Suprapubic skin (tissue), 2 donors: ENCODE measurements at regions not wholly inside any gene's neighbourhood (a gene's known extent, or its start where the extent isn't known, plus 50 kb on each side); places are given as distances from the start of the nearest gene placed in this dataset.

Source experiments
- EP300 ChIP-seq: sonication (generic); formaldehyde crosslinking; IDR thresholded peaks from one replicate; pipeline ENCODE4 v1.6.1; 2017; ENCODE audit warnings: antibody characterized with exemption
- POLR2A ChIP-seq, 2 donors: fragments of 450-650 bp; IDR thresholded peaks; one replicate each; pipeline ENCODE4 v1.6.1; 2017; ENCODE audit warnings: antibody characterized with exemption in 2 of 2, mild to moderate bottlenecking in 2 of 2, moderate library complexity in 2 of 2

DNA sequence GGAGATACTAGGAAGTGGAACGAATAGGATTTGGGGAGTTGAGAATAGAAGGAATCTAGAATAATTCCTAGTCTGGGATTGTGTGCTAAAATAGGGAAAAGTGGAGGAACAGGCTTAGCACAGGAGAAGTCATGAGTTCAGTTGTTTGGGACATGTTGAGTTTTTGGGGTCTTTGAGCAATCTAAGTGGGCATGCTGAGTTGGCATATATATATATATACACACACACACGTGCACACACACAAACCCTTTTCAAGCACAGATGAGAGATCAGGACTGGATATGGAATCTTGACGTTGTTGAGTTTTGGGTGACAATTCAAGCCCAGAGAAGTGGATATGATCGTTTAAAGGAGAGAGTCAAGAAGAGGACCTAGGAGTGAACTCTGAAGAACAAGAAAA, 168.2 kb upstream of the CHST9 start:
- TF ChIP-seq POLR2A (IDR thresholded peaks at IDR 0.05) (no peak), EP300 (no peak)
